ENCODE measurements at regions not wholly inside any gene's neighbourhood (a gene's known extent, or its start where the extent isn't known, plus 50 kb on each side); places are given as distances from the start of the nearest gene placed in this dataset.
"Not testable (repeated sequence)": the region's sequence is repeated elsewhere in the genome, so short reads cannot be mapped to it uniquely, and the experiment has no call there.

DNA sequence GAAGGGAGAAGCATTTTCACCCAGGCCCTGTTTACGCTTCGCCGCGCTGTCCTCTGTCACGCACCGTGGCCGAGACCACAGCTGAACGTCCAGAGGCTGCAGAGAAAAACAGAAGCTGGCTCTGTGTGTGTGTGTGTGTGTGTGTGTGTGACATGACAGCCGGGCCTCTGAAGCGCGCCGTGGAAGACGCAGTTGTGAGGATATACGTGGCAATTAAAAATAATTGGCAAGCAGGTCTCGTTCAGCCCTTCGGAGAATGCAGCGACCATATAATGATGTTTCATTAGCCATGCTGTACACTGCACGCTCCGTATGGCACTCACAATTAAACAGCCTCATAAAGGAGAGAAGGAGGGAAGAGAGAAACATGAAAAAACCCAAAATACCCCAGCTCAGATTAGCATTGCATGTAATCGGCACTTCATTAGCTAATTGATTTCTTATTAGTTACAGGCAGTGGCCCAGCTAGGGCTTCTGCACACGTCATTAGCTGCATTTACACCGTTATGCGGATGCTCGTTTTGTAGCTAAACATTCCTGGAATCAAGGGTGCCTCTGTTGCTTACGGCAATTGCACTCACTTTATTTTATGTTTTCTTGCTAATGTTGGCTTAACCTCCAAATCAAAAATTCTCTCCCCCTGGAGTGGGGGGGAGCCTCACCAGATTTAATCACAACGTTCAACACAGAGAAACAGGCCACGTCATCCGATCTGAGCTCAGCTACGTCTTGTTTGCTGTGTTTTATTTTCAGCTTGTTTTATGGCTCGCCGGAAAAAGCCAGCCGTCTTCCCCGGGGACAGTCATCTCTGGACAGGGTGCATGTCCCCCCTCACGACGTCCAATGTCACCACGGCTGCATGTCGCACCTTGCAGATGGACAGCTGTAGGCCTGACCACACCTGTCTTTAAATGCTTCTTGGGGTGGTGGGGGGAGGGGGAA is 74.6 kb upstream of the SHOX start:
- no peak for DNase-seq

DNA sequence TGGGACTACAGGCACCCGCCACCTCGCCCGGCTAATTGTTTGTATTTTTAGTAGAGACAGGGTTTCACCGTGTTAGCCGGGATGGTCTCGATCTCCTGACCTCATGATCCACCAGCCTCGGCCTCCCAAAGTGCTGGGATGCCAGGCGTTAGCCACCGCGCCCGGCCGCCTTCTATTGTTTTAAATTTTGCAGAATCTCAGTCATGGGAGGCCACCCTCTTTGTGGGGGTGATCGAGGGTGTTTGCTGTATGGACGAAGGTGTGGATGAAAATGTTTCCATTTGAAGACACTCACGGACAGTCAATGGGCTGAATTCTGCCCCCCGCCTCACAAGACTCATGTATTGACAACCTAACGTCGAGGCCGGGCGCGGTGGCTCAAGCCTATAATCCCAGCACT is 73.0 kb upstream of the SHOX start:
- DNase-seq = not testable (repeated sequence)

DNA sequence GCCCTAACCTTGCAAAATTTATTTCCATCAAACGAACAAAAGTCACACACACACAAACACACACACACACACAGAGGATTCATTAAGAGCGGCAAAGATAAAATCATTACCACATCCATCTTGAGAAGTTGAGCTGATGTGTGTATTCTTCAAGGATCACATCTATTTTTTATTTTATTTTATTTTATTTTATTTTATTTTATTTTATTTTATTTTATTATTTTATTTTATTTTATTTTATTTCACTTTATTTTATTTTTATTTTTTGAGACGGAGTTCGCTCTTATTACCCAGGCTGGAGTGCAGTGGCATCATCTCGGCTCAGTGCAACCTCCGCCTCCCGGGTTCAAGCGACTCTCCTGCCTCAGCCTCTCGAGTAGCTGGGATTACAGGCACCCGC is 71.3 kb upstream of the SHOX start:
- not testable (repeated sequence) for DNase-seq

- DNase-seq = no peak
Observed at GRCh38 chrX:567891-568290, 62.7 kb upstream of the SHOX start.

DNA sequence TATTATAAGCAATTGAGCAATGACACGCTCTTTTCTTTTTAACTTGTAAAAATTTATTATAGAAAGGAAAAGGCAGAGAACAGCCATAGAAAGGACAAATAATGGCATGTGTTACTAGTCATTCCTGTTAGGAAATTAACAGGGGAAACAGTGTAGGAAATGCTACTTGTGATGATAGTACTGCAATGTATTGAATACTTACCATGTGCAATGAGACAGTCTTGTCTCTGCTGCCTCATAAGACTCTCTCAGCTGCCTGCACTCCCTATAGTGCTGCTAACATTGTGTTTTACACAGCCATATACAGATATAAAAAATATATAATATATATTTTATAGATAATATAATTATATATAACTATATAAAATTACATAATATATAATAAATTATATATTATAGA is 62.3 kb upstream of the SHOX start:
- DNase-seq = no peak

DNA sequence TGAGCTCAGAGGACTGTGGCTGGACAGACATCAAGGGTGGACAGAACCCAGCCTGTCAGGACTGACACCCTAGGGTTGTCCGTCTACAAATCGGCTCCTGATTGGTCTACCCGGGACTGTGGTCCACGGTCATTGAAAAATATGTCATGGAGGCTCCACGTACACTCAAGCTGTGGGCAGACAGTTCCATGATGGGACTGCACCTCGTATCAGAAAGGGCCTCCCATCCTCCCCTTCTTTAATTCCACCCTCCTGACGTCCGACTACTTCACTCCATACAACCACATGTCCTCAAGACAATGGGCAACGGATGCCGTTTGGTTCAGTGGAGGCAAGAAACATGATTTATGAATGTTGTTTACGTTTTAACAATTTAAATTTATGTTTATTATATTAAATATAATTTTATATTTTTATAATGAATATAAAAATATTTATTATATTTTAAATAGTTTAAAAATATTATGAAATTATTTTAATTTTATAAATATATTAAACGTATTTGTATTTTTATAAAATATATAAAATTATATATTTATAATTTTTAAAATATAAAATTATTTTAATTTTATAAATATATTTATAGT is 58.0 kb upstream of the SHOX start:
- peak in 1 of 2 experiments; percentile 20 for DNase-seq

GRCh38 chrX:574251-574650 is 56.3 kb upstream of the SHOX start:
- no peak for DNase-seq

GRCh38 chrX:574830-575229 is 55.8 kb upstream of the SHOX start:
- no peak for DNase-seq

- DNase-seq = no peak
Observed at GRCh38 chrX:576904-577560, 53.6 kb upstream of the SHOX start.

DNA sequence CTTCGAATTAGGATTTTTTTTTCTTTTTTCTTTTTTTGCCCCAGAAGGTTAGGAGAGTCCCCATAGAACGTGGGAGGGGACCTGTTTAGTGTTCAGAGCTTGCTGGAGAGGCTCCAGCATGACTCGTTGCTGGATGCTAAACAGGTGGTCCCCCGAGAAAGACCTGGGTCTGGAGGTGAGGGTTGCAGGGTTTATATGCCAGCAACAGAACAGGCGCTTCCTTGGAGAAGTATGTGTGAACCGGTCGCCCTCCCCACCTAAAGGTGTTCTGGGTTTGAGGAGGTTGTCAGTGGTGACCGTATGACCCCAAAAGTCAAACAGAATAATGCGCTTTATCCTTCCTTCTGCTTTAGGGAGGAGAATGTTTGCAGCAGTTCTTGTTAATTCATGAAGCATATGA is 52.1 kb upstream of the SHOX start:
- no peak for DNase-seq

- DNase-seq = no peak
Observed at GRCh38 chrX:580030-580429, 50.6 kb upstream of the SHOX start.
